ENCODE measurements at regions not wholly inside any gene's neighbourhood (a gene's known extent, or its start where the extent isn't known, plus 50 kb on each side); places are given as distances from the start of the nearest gene placed in this dataset.

- no peaks in the 10 kb centered on the region for H3K27me3 Mint-ChIP-seq (ENCODE audit: low read depth)
- no peaks in the 10 kb centered on the region for H3K36me3 Mint-ChIP-seq (ENCODE audit: low read depth)
- no peak overlapping the region for H3K27ac Mint-ChIP-seq
- H3K9me3 Mint-ChIP-seq = peaks cover 6% of the 10 kb centered on the region
- CTCF ChIA-PET = no interaction called here
- no peak for DNase-seq
- no peaks in the 10 kb centered on the region for H3K4me1 Mint-ChIP-seq (ENCODE audit: low read depth)
- intact Hi-C loops (cut with micrococcal nuclease) = no loop called here
- no peak overlapping the region for H3K4me3 Mint-ChIP-seq
These were observed 320.2 kb upstream of the USP15 start for GRCh38 chr12:61939977-61940376.

DNA sequence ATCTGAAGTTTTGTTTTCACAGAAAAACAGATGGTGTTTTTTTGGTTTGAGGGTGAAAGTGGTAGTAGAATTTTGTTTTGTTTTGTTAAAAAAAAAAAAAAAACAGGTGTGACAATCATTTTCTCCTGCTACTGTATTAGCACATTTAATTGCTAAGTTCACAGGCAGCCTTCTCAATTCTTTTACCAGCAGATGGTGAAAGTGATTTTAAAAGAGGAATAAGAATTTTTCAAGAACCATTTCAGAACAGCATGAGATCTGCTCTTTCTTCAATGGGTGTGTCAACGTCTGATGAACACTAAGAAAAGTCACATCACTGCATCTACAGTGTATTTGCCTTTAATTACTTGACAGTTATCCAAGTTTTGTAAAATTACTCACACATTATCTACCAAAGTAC is 303.7 kb upstream of the USP15 start:
- DNase-seq = no peak
- no peaks in the 10 kb centered on the region for H3K36me3 Mint-ChIP-seq (ENCODE audit: low read depth)
- CTCF ChIA-PET = no interaction called here
- H3K4me3 Mint-ChIP-seq = no peak overlapping the region
- H3K27me3 Mint-ChIP-seq (ENCODE audit: low read depth) = peaks cover under 1% of the 10 kb centered on the region
- H3K27ac Mint-ChIP-seq = no peak overlapping the region
- intact Hi-C loops (cut with micrococcal nuclease) = no loop called here
- H3K4me1 Mint-ChIP-seq (ENCODE audit: low read depth) = no peaks in the 10 kb centered on the region
- H3K9me3 Mint-ChIP-seq = no peaks in the 10 kb centered on the region

GRCh38 chr12:61974461-61974860 is 285.7 kb upstream of the USP15 start:
- Mint-ChIP-seq H3K9me3 (peaks cover 3% of the 10 kb centered on the region), H3K27ac (no peak overlapping the region), H3K36me3 (ENCODE audit: low read depth) (no peaks in the 10 kb centered on the region), H3K27me3 (ENCODE audit: low read depth) (peaks cover 2% of the 10 kb centered on the region), H3K4me3 (no peak overlapping the region), H3K4me1 (ENCODE audit: low read depth) (no peaks in the 10 kb centered on the region)
- CTCF ChIA-PET = no interaction called here
- intact Hi-C loops (cut with micrococcal nuclease) = no loop called here
- DNase-seq = no peak

GRCh38 chr12:61985830-61986229 is 274.4 kb upstream of the USP15 start:
- Mint-ChIP-seq H3K4me3 (no peak overlapping the region), H3K27me3 (ENCODE audit: low read depth) (no peaks in the 10 kb centered on the region), H3K9me3 (no peaks in the 10 kb centered on the region), H3K4me1 (ENCODE audit: low read depth) (no peaks in the 10 kb centered on the region), H3K27ac (no peak overlapping the region), H3K36me3 (ENCODE audit: low read depth) (no peaks in the 10 kb centered on the region)
- intact Hi-C loops (cut with micrococcal nuclease) = no loop called here
- no peak for DNase-seq
- CTCF ChIA-PET = interaction anchor here (0.6 kb wide), 1 partner anchor 133 kb away, joined by 3 read pairs; no protein-coding TSS in a partner anchor

GRCh38 chr12:61987173-61987572 is 273.0 kb upstream of the USP15 start:
- no peak for DNase-seq
- Mint-ChIP-seq H3K4me1 (ENCODE audit: low read depth) (no peaks in the 10 kb centered on the region), H3K4me3 (no peak overlapping the region), H3K27me3 (ENCODE audit: low read depth) (no peaks in the 10 kb centered on the region), H3K36me3 (ENCODE audit: low read depth) (no peaks in the 10 kb centered on the region), H3K9me3 (no peaks in the 10 kb centered on the region), H3K27ac (no peak overlapping the region)
- intact Hi-C loops (cut with micrococcal nuclease) = no loop called here
- CTCF ChIA-PET = no interaction called here

DNA sequence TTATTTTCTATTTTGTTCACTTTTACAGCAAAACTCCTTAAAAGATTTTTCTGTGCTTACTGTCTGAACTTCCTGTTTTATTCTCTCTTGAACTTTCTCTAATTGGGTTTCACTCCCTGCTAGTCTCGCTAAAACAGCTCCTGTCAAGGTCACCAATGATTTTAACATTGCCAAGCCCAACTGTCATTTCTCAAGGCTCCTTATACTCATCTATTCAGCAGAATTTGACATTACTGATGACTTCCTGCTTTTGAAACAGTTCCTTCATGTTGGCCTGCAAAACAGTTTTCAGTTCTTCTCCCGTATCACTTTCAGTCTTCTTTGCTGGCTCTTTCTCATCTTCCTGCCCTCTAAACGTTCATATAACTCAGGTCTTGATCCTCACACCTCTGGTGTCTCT is 268.5 kb upstream of the USP15 start:
- DNase-seq = no peak
- H3K9me3 Mint-ChIP-seq = no peaks in the 10 kb centered on the region
- H3K4me3 Mint-ChIP-seq = no peak overlapping the region
- no peak overlapping the region for H3K27ac Mint-ChIP-seq
- intact Hi-C loops (cut with micrococcal nuclease) = loop anchor here (5.0 kb wide), 1 partner anchor 339 kb away; no protein-coding TSS in a partner anchor
- H3K4me1 Mint-ChIP-seq (ENCODE audit: low read depth) = no peaks in the 10 kb centered on the region
- CTCF ChIA-PET = interaction anchor here (1.1 to 1.4 kb wide), 2 partner anchors 8 to 11 kb away, joined by 3 read pairs; no protein-coding TSS in a partner anchor
- H3K27me3 Mint-ChIP-seq (ENCODE audit: low read depth) = no peaks in the 10 kb centered on the region
- no peaks in the 10 kb centered on the region for H3K36me3 Mint-ChIP-seq (ENCODE audit: low read depth)

DNA sequence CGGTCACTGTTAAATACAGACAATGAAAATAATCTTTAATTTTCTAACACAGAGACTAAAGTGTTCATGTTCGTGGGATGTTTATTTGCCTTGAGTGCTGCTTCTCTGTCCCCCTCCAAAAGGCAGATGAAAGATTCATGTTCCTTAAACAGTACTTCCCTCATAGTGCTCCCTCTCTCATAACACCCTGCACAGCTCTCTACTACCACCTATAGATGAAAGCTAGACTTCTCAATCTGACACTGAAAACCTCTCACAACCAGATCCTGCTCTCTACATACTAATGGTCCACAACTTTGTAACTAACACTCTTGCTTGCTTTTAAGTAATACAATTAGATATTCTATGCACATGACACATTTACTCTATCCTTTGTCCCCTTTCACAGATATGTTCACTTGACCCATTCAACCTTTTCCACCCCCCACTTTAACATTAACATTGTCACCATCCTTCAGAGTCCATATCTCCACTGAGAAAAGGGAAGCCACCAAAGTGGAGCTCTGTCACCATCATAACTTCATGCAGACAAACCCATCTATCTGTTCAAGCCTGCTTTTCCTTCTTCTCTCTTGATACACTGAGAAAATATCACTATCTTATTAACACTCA is 266.4 kb upstream of the USP15 start:
- intact Hi-C loops (cut with micrococcal nuclease) = loop anchor here (5.0 kb wide), 1 partner anchor 342 kb away; no protein-coding TSS in a partner anchor
- H3K36me3 Mint-ChIP-seq (ENCODE audit: low read depth) = no peaks in the 10 kb centered on the region
- CTCF ChIA-PET = interaction anchor here (0.8 to 1.0 kb wide), 2 partner anchors 39 to 199 kb away, joined by 3 read pairs; no protein-coding TSS in a partner anchor
- no peaks in the 10 kb centered on the region for H3K27me3 Mint-ChIP-seq (ENCODE audit: low read depth)
- H3K4me1 Mint-ChIP-seq (ENCODE audit: low read depth) = no peaks in the 10 kb centered on the region
- no peak overlapping the region for H3K27ac Mint-ChIP-seq
- no peaks in the 10 kb centered on the region for H3K9me3 Mint-ChIP-seq
- H3K4me3 Mint-ChIP-seq = no peak overlapping the region
- DNase-seq = no peak

GRCh38 chr12:61996717-61997116 is 263.5 kb upstream of the USP15 start:
- CTCF ChIA-PET = interaction anchor here (0.8 to 1.7 kb wide), 2 partner anchors 9 to 1423 kb away, joined by 3 to 6 read pairs; no protein-coding TSS in a partner anchor
- H3K4me3 Mint-ChIP-seq = no peak overlapping the region
- no peaks in the 10 kb centered on the region for H3K9me3 Mint-ChIP-seq
- H3K27ac Mint-ChIP-seq = no peak overlapping the region
- intact Hi-C loops (cut with micrococcal nuclease) = no loop called here
- no peaks in the 10 kb centered on the region for H3K36me3 Mint-ChIP-seq (ENCODE audit: low read depth)
- no peak for DNase-seq
- no peaks in the 10 kb centered on the region for H3K27me3 Mint-ChIP-seq (ENCODE audit: low read depth)
- no peaks in the 10 kb centered on the region for H3K4me1 Mint-ChIP-seq (ENCODE audit: low read depth)

DNA sequence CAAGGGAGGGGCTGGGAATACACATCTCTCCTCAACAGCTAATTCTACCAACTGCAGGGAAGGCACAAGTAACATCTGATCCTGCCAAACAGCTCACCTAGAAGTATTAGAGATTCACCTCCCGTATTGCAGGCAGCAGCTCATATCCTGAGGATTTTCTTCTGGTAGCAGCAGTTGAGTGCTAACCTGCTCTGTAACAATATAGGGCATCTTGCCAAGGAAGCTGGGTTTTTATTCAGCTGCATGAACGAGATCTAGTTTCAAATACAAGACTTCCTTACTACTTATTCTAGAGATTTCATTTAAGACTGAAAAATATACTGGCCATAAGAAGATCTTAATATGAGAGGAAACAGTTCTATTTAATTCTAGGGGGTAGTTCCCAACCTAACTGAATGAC is 261.4 kb upstream of the USP15 start:
- Mint-ChIP-seq H3K9me3 (no peaks in the 10 kb centered on the region), H3K36me3 (ENCODE audit: low read depth) (no peaks in the 10 kb centered on the region), H3K4me1 (ENCODE audit: low read depth) (no peaks in the 10 kb centered on the region), H3K27ac (no peak overlapping the region), H3K4me3 (no peak overlapping the region), H3K27me3 (ENCODE audit: low read depth) (no peaks in the 10 kb centered on the region)
- intact Hi-C loops (cut with micrococcal nuclease) = no loop called here
- DNase-seq = no peak
- CTCF ChIA-PET = interaction anchor here (0.5 to 1.6 kb wide), 3 partner anchors 8 to 195 kb away, joined by 3 read pairs; no protein-coding TSS in a partner anchor

DNA sequence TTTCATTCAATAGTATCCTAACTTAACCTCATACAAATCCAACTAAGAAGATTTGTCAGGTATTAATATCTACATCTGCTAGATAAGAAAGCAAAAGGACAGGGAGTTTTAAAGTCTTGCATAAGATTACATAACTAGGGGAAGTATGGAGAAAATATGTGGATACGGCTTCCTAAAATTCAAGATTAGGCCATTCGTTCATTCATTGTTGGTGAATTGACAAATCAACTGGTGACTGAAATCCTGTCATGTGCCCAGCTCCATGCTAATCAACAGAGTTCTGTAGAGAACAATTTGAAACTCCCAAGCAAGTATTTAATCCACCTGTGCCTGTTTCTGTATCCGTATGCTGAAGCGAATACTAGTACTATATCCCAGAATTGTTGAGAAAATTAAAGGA is 260.9 kb upstream of the USP15 start:
- CTCF ChIA-PET = interaction anchor here (0.5 to 1.6 kb wide), 4 partner anchors 8 to 194 kb away, joined by 3 read pairs; no protein-coding TSS in a partner anchor
- Mint-ChIP-seq H3K27me3 (ENCODE audit: low read depth) (no peaks in the 10 kb centered on the region), H3K27ac (no peak overlapping the region), H3K4me3 (no peak overlapping the region), H3K4me1 (ENCODE audit: low read depth) (no peaks in the 10 kb centered on the region), H3K36me3 (ENCODE audit: low read depth) (no peaks in the 10 kb centered on the region), H3K9me3 (no peaks in the 10 kb centered on the region)
- DNase-seq = no peak
- intact Hi-C loops (cut with micrococcal nuclease) = no loop called here

GRCh38 chr12:62001424-62001823 is 258.8 kb upstream of the USP15 start:
- H3K27ac Mint-ChIP-seq = no peak overlapping the region
- H3K36me3 Mint-ChIP-seq (ENCODE audit: low read depth) = no peaks in the 10 kb centered on the region
- no peaks in the 10 kb centered on the region for H3K9me3 Mint-ChIP-seq
- peaks cover 3% of the 10 kb centered on the region for H3K27me3 Mint-ChIP-seq (ENCODE audit: low read depth)
- H3K4me1 Mint-ChIP-seq (ENCODE audit: low read depth) = no peaks in the 10 kb centered on the region
- CTCF ChIA-PET = no interaction called here
- intact Hi-C loops (cut with micrococcal nuclease) = no loop called here
- no peak overlapping the region for H3K4me3 Mint-ChIP-seq
- no peak for DNase-seq

DNA sequence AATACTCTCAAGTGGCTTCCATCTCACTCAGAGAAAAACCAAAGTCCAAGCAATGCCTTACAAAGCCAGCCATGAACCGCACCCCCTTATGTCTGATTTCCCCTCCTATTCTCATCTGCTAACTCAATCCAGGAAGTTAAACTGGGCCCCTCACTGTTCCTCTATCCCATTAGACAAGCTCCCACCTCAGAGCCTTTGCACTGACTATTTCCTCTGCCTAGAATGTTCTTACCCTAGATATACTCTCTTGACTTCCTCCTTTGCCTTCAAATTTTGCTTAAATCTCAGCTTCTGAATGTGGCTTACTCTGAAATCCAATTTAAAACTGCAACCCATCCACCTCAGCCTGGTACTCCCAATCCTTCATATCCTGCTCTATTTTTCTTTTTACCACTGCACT is 257.0 kb upstream of the USP15 start:
- no peaks in the 10 kb centered on the region for H3K36me3 Mint-ChIP-seq (ENCODE audit: low read depth)
- H3K27me3 Mint-ChIP-seq (ENCODE audit: low read depth) = peaks cover 3% of the 10 kb centered on the region
- CTCF ChIA-PET = no interaction called here
- H3K4me1 Mint-ChIP-seq (ENCODE audit: low read depth) = no peaks in the 10 kb centered on the region
- H3K4me3 Mint-ChIP-seq = no peak overlapping the region
- intact Hi-C loops (cut with micrococcal nuclease) = no loop called here
- no peak overlapping the region for H3K27ac Mint-ChIP-seq
- no peak for DNase-seq
- no peaks in the 10 kb centered on the region for H3K9me3 Mint-ChIP-seq

- Mint-ChIP-seq H3K4me1 (ENCODE audit: low read depth) (no peaks in the 10 kb centered on the region), H3K4me3 (no peak overlapping the region), H3K27ac (no peak overlapping the region), H3K36me3 (ENCODE audit: low read depth) (no peaks in the 10 kb centered on the region), H3K27me3 (ENCODE audit: low read depth) (peaks cover 3% of the 10 kb centered on the region), H3K9me3 (no peaks in the 10 kb centered on the region)
- DNase-seq = no peak
- CTCF ChIA-PET = no interaction called here
- intact Hi-C loops (cut with micrococcal nuclease) = no loop called here
These were observed 256.5 kb upstream of the USP15 start for GRCh38 chr12:62003701-62004100.
